ENCODE measurements at regions not wholly inside any gene's neighbourhood (a gene's known extent, or its start where the extent isn't known, plus 50 kb on each side); places are given as distances from the start of the nearest gene placed in this dataset.

DNA sequence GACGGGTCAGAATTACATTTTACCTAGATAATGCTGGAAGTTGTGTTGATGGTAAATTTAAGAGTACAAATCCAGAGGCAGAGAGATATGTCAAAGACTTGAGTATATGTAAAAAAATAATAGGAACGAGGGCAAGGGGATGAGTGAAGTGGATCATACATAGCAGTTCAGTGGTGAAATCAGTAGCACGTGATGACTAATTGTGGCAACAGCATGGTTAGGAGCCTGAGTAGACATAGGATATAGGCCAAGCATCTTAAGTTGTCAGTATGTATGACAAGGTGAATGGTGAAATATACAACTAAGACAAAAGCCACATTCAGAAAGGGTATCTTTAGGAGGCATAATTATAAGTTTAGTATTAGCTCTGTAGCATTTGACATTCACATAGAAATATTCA is 826.5 kb upstream of the PIK3C3 start:
- WGBS, result 94% methylated on average over 3 of the region's 3 CpGs

DNA sequence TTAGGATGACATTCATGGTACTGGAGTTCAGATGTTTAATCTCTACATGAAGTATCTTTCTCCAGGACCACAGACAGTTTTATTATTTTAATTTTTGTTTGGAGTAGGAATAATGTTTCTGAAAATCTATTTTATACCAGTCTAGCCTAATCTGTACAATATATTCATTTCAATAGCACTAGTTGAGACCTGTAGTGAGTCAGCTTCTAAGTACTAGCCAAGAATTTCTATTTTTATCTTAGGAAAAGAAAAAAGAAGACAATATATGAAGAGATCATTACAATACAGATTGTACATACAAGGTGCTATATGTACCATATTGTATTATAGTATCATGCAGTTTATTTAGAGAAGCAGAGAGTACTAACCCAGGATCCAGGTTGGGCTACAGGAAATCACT is 826.9 kb upstream of the PIK3C3 start:
- Histone ChIP-seq H3K27me3 (ENCODE audit: insufficient read depth, low read length) (no peaks in the 10 kb centered on the region), H3K36me3 (ENCODE audit: insufficient read depth, low read length) (no peaks in the 10 kb centered on the region), H3K4me1 (ENCODE audit: insufficient read depth, low read length) (no peaks in the 10 kb centered on the region), H3K9ac (ENCODE audit: low read depth, low read length) (no peak overlapping the region), H3K27ac (ENCODE audit: low read depth, low read length) (no peak overlapping the region), H3K9me3 (ENCODE audit: insufficient read depth, low read depth, low read length) (no peaks in the 10 kb centered on the region), H3K4me3 (ENCODE audit: low read length) (no peak overlapping the region)

More for the DNA sequence above, 826.5 kb upstream of the PIK3C3 start:
- Histone ChIP-seq H3K4me3 (ENCODE audit: low read length) (no peak overlapping the region), H3K9me3 (ENCODE audit: insufficient read depth, low read depth, low read length) (no peaks in the 10 kb centered on the region), H3K4me1 (ENCODE audit: insufficient read depth, low read length) (no peaks in the 10 kb centered on the region), H3K27me3 (ENCODE audit: insufficient read depth, low read length) (no peaks in the 10 kb centered on the region), H3K9ac (ENCODE audit: low read depth, low read length) (no peak overlapping the region), H3K27ac (ENCODE audit: low read depth, low read length) (no peak overlapping the region), H3K36me3 (ENCODE audit: insufficient read depth, low read length) (no peaks in the 10 kb centered on the region)

DNA sequence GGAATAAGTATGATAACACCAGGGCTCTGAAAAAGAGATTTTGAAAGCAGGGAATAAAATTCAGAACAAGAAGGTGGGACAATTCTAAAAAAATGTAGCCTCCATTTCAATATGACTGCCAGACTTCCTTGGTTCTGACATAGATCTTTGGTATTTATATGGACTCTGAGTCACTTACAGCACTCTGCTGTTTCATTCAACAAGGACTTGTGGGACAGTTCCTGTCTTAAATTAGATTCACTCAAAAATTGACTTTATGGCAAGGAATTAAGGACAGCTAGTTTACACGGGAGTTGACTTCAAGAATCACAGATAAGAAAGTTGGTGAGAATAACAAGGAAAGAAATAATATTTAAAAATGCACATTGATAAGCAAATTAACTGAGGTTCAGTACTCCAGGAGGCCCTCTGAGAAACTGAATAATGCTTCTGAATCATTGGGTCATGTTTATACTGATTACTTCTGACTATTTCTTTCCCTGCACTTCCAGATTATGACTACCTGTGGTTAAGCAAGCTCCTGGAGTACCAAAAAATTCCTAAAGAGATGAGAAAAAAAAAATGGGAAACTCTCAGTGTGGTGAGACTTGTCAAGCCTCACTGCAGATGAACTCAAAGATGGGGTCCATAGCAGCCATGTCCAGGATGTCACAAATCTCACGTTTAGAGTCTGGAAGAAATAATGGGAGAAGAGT is 828.3 kb upstream of the PIK3C3 start:
- Histone ChIP-seq H3K4me1 (ENCODE audit: insufficient read depth, low read length) (no peaks in the 10 kb centered on the region), H3K36me3 (ENCODE audit: insufficient read depth, low read length) (no peaks in the 10 kb centered on the region), H3K9me3 (ENCODE audit: insufficient read depth, low read depth, low read length) (no peaks in the 10 kb centered on the region), H3K9ac (ENCODE audit: low read depth, low read length) (no peak overlapping the region), H3K4me3 (ENCODE audit: low read length) (no peak overlapping the region), H3K27me3 (ENCODE audit: insufficient read depth, low read length) (no peaks in the 10 kb centered on the region), H3K27ac (ENCODE audit: low read depth, low read length) (no peak overlapping the region)
- WGBS, result 91% methylated on average over 1 of the region's 2 CpGs

DNA sequence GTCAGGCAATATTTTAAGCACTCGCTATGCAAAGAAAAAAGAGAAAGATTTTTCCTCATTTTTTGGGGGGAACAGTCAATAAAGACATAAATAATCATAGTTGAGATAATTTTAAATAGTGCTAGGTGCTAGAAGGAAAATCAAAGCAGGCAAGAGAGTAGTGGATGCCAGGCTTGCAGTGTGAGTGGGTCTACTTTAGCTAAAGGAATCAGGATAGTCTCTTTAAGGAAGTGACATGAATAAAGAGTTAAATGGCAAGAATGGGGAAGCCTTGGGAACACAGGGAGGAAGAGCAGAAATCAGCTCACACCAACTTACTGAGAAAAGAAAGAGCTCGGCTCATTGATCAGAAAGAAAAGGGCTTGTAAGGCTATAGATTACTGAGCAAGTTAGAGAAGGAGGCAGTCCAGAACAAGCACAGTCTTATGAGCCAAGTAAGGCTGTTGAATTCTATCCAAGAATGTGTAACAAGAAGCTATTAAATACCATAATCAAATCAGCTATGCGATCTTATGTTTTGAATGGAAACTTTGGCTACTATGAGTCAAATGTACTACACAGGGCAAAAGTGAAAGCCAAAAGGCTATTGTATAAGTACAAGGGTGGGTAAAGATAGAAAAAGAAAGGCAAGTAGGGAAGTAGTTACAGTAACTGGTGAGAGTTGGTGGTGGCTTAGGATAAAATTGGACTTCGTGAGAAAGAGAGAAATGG is 833.8 kb upstream of the PIK3C3 start:
- WGBS, result 92% methylated on average over 4 of the region's 4 CpGs
- H3K27me3 ChIP-seq (ENCODE audit: insufficient read depth, low read length), result no peaks in the 10 kb centered on the region
- no peak overlapping the region for H3K9ac ChIP-seq (ENCODE audit: low read depth, low read length)
- H3K9me3 ChIP-seq (ENCODE audit: insufficient read depth, low read depth, low read length), result no peaks in the 10 kb centered on the region
- H3K4me3 ChIP-seq (ENCODE audit: low read length), result no peak overlapping the region
- no peaks in the 10 kb centered on the region for H3K4me1 ChIP-seq (ENCODE audit: insufficient read depth, low read length)
- H3K36me3 ChIP-seq (ENCODE audit: insufficient read depth, low read length), result no peaks in the 10 kb centered on the region
- H3K27ac ChIP-seq (ENCODE audit: low read depth, low read length), result no peak overlapping the region

DNA sequence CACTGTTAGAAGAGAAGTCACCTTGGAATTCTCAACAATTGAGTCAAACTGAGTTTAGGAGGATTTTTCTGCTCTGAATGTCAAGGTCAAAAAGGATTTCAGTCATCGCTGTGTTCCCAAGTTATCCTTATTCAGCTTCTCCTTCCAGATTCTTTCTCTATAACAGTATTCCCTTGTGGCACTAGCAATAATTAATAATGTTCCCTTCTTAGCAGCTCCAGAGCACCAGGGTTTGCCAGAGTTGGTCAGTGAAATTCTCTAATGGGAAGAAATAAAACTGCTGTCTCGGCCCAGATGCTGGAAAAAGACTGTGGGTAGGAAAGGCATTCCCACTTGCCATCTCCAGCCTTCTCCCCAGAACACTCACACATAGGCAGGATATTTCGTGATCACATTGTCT is 836.0 kb upstream of the PIK3C3 start:
- H3K36me3 ChIP-seq (ENCODE audit: insufficient read depth, low read length), result no peaks in the 10 kb centered on the region
- H3K4me3 ChIP-seq (ENCODE audit: low read length), result no peak overlapping the region
- 88% methylated on average over 3 of the region's 3 CpGs for WGBS

DNA sequence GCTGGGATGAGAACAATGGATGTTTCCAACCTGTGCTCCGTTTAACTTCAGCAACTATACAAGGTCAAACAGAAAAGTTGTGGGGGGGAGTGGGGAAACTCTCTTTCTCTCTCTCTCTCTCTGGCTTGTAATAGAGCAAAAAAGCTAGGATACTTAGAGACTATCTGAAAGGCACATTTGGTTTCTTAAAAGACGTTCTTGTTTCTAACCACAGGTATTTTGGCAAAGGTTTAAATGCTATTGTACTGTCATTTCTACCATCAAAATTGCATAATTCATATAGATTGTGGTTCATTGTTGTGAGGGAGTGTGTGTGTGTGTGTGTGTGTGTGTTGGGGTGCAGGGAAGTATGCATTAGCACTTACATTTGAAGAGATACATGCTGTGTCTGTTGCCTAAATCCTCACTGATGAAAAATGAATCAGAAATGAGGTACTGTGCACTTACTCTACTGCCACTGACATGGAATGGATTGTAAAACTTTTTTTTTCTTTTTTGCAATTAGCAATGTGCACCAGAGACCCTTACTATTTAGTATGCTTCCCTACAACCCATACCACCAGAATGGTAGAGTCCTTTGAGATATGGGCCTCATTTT is 841.0 kb upstream of the PIK3C3 start:
- WGBS, result 75% methylated on average over 1 of the region's 2 CpGs
- no peaks in the 10 kb centered on the region for H3K27me3 ChIP-seq (ENCODE audit: insufficient read depth, low read length)
- no peak overlapping the region for H3K4me3 ChIP-seq (ENCODE audit: low read length)
- H3K9me3 ChIP-seq (ENCODE audit: insufficient read depth, low read depth, low read length), result no peaks in the 10 kb centered on the region
- no peak overlapping the region for H3K27ac ChIP-seq (ENCODE audit: low read depth, low read length)
- H3K36me3 ChIP-seq (ENCODE audit: insufficient read depth, low read length), result no peaks in the 10 kb centered on the region
- H3K9ac ChIP-seq (ENCODE audit: low read depth, low read length), result no peak overlapping the region
- H3K4me1 ChIP-seq (ENCODE audit: insufficient read depth, low read length), result no peaks in the 10 kb centered on the region

More for the DNA sequence above, 836.0 kb upstream of the PIK3C3 start:
- no peak overlapping the region for H3K27ac ChIP-seq (ENCODE audit: low read depth, low read length)
- H3K4me1 ChIP-seq (ENCODE audit: insufficient read depth, low read length), result no peaks in the 10 kb centered on the region
- no peak overlapping the region for H3K9ac ChIP-seq (ENCODE audit: low read depth, low read length)
- no peaks in the 10 kb centered on the region for H3K27me3 ChIP-seq (ENCODE audit: insufficient read depth, low read length)
- H3K9me3 ChIP-seq (ENCODE audit: insufficient read depth, low read depth, low read length), result no peaks in the 10 kb centered on the region

DNA sequence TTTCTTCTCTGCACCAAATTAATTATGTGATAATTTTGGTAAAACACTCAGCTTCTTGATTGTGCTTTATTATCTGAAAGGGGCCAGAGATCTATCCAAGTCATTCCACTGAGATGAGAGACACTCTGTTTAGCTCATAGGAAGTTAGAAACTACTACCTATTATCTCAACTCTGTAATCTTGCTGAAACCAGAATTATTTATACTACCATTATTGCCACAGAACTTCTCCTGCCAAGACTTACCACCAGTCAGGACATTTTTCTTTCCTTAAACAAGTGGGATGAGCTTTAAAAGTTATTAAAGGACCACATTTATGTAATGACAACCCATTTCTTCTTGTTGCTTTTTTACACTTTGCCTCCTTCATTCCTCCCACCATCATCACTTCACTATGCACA is 855.6 kb upstream of the PIK3C3 start:
- Histone ChIP-seq H3K9me3 (ENCODE audit: insufficient read depth, low read depth, low read length) (peaks cover 5% of the 10 kb centered on the region; the same call in 1 of the 2 replicates), H3K27me3 (ENCODE audit: insufficient read depth, low read length) (no peaks in the 10 kb centered on the region), H3K4me1 (ENCODE audit: insufficient read depth, low read length) (no peaks in the 10 kb centered on the region), H3K4me3 (ENCODE audit: low read length) (no peak overlapping the region), H3K36me3 (ENCODE audit: insufficient read depth, low read length) (no peaks in the 10 kb centered on the region), H3K27ac (ENCODE audit: low read depth, low read length) (no peak overlapping the region), H3K9ac (ENCODE audit: low read depth, low read length) (no peak overlapping the region)

DNA sequence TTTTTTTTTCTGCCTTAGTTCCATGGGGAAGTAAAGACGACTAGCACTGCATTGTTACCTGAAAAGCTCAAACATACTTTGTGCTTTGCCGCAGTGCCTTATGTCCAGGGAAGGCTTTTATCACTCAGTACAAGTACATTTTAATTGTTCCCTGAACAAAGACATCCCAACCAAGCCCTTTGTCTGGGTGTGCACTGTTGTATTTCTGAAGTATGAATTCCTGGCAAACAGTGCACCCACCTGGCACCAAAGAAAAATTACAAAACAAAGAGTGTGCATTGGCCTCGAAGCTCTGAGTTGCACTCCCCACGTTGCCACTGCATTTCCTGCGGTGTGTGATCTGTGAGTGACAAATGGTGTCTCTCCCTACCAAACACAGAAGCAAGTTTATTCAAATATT is 858.5 kb upstream of the PIK3C3 start:
- Histone ChIP-seq H3K4me3 (ENCODE audit: low read length) (no peak overlapping the region), H3K9me3 (ENCODE audit: insufficient read depth, low read depth, low read length) (no peaks in the 10 kb centered on the region), H3K27ac (ENCODE audit: low read depth, low read length) (no peak overlapping the region), H3K9ac (ENCODE audit: low read depth, low read length) (no peak overlapping the region), H3K27me3 (ENCODE audit: insufficient read depth, low read length) (no peaks in the 10 kb centered on the region), H3K4me1 (ENCODE audit: insufficient read depth, low read length) (no peaks in the 10 kb centered on the region), H3K36me3 (ENCODE audit: insufficient read depth, low read length) (no peaks in the 10 kb centered on the region)
- WGBS, result 80% methylated on average over 5 of the region's 5 CpGs

DNA sequence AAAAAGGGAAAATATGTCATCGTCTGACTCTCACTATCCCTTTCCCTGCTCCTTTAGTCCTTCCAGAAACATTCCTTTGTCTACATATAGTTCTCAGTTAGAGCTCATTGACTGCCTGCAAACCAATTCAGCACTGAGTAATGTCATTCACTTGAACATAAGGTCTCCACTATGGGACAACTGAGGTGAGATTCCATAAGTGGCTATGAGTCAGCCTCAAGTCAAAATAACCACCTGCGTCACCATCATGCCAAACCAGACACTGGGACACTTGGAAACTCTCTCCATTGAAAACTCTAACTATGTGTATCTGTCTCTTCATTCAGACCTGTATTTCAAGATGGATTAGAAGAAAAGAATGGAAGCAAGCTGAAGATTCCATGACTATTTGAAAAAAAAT is 878.0 kb upstream of the PIK3C3 start:
- H3K9ac ChIP-seq (ENCODE audit: low read depth, low read length), result no peak overlapping the region
- H3K36me3 ChIP-seq (ENCODE audit: insufficient read depth, low read length), result no peaks in the 10 kb centered on the region
- WGBS, result 95% methylated on average over 2 of the region's 2 CpGs
- H3K9me3 ChIP-seq (ENCODE audit: insufficient read depth, low read depth, low read length), result no peaks in the 10 kb centered on the region
- H3K4me3 ChIP-seq (ENCODE audit: low read length), result no peak overlapping the region
- no peaks in the 10 kb centered on the region for H3K4me1 ChIP-seq (ENCODE audit: insufficient read depth, low read length)
- no peak overlapping the region for H3K27ac ChIP-seq (ENCODE audit: low read depth, low read length)
- H3K27me3 ChIP-seq (ENCODE audit: insufficient read depth, low read length), result no peaks in the 10 kb centered on the region

DNA sequence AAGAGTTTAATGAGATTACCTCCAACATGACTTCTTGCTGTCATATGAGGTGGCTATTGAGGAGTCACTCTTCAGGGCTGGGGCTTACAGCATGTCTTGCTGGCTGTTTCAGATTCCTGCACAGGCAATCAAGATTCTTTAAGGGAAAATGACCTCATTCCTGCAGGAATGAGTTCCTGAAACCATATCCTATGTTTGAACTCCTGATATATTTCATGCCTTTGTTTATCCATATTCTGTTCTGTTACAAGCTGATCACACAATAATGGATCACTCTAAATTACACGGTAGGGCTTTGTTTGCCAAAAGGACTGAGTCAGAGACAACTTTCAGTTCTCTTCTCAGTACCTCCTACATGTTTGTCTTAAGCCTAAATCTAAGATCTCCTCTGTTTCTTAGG is 879.8 kb upstream of the PIK3C3 start:
- H3K27ac ChIP-seq (ENCODE audit: low read depth, low read length), result no peak overlapping the region
- H3K9me3 ChIP-seq (ENCODE audit: insufficient read depth, low read depth, low read length), result no peaks in the 10 kb centered on the region
- H3K4me3 ChIP-seq (ENCODE audit: low read length), result no peak overlapping the region
- H3K9ac ChIP-seq (ENCODE audit: low read depth, low read length), result no peak overlapping the region
- H3K4me1 ChIP-seq (ENCODE audit: insufficient read depth, low read length), result no peaks in the 10 kb centered on the region
- H3K36me3 ChIP-seq (ENCODE audit: insufficient read depth, low read length), result no peaks in the 10 kb centered on the region
- WGBS, result 94% methylated on average over 1 of the region's 1 CpG
- H3K27me3 ChIP-seq (ENCODE audit: insufficient read depth, low read length), result no peaks in the 10 kb centered on the region

DNA sequence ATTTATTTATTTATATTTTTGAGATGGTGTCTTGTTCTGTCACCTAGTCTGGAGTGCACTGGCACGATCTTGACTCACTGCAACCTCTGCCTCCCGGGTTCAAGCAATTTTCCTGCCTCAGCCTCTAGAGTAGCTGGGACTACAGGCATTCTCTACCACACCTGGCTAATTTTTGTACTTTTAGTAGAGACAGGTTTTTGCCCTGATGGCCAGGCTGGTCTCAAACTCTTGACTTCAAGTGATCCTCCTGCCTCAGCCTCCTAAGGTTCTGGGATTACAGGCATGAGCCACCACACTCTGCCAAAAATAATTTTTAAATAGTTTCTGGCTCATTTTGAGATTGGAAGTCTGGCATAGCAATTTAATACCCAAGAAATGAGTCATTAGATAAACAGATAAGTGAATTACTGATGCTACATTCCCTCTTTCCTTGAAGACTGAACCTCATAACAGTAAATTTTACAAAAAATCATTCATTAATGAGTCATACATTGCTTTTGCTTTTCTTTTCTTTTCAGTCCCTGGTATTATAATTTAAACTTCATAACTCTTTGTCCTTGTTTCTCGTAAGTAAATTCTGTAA is 881.6 kb upstream of the PIK3C3 start:
- H3K4me1 ChIP-seq (ENCODE audit: insufficient read depth, low read length), result no peaks in the 10 kb centered on the region
- H3K4me3 ChIP-seq (ENCODE audit: low read length), result no peak overlapping the region
- H3K9me3 ChIP-seq (ENCODE audit: insufficient read depth, low read depth, low read length), result no peaks in the 10 kb centered on the region
- H3K27me3 ChIP-seq (ENCODE audit: insufficient read depth, low read length), result no peaks in the 10 kb centered on the region
- WGBS, result 100% methylated on average over 2 of the region's 3 CpGs
- no peak overlapping the region for H3K27ac ChIP-seq (ENCODE audit: low read depth, low read length)
- H3K9ac ChIP-seq (ENCODE audit: low read depth, low read length), result no peak overlapping the region
- H3K36me3 ChIP-seq (ENCODE audit: insufficient read depth, low read length), result no peaks in the 10 kb centered on the region
